GM12878 (cell line): ENCODE measurements at regions not wholly inside any gene's neighbourhood (a gene's known extent, or its start where the extent isn't known, plus 50 kb on each side); places are given as distances from the start of the nearest gene placed in this dataset.

Source experiments
- ATAC-seq: fragments of 200-7000 bp; cut with Tn5 transposase; 3 replicates; pipeline ENCODE4 v1.9.1; 2020; ENCODE audit warnings: mild to moderate bottlenecking, moderate library complexity
- BruUV-seq: library from RNA; stranded (reverse); fragments of 400-500 nt; replicated peaks from 2 replicates; lab custom pipeline; 2021; lab: Mats Ljungman, UMichigan
- CTCF ChIA-PET: fragments of 300-600 bp; sonication (Branson Sonifier 250); formaldehyde crosslinking; extraction: SDS; loops from one replicate; lab custom pipeline; 2021; ENCODE audit warnings: inconsistent platforms; lab: Yijun Ruan, JAX
- POLR2A ChIA-PET: fragments of 350-600 bp; formaldehyde crosslinking; extraction: SDS; loops from one replicate; lab custom pipeline; 2021; ENCODE audit warnings: inconsistent platforms; lab: Charles Lee
- RAD21 ChIA-PET: fragments of 300-600 bp; sonication (Branson Sonifier 250); formaldehyde crosslinking; loops from one replicate; lab custom pipeline; 2023; ENCODE audit warnings: antibody characterized with exemption; ENCODE audit not compliant: unreplicated experiment; lab: Charles Lee
- SMC1A ChIA-PET: fragments of 300-600 bp; sonication (Branson Sonifier 250); formaldehyde crosslinking; loops from one replicate; lab custom pipeline; 2023; ENCODE audit not compliant: unreplicated experiment, uncharacterized antibody; lab: Charles Lee
- DNase-seq: peaks from one replicate; pipeline ENCODE4 v3.0.0-alpha.2; 2011; ENCODE audit warnings: low read depth, low spot score
- FAIRE-seq: peaks from 3 replicates; lab custom pipeline; 2011; peaks lifted over from hg19 to GRCh38; lab: Jason Lieb, UNC
- H2AFZ ChIP-seq: 2 replicates; pipeline ENCODE4 v1.6.0; 2011; ENCODE audit warnings: low read depth, low read length, control low read depth; ENCODE audit not compliant: control insufficient read depth
- H3K27ac ChIP-seq: 2 replicates; pipeline ENCODE4 v1.5.1; 2011; ENCODE audit warnings: control low read depth; ENCODE audit not compliant: control insufficient read depth, insufficient read depth
- H3K27me3 ChIP-seq, 2 experiments: replicated peaks in 1 of 2; 2 replicates each; pipeline versions ENCODE4 v1.6.0 to v1.6.1; 2011; ENCODE audit warnings: low read length in 1 of 2; ENCODE audit not compliant: control insufficient read depth in 2 of 2, insufficient read depth in 2 of 2
- H3K36me3 ChIP-seq, 2 experiments: 2 replicates each; pipeline ENCODE4 v1.5.1; 2011; ENCODE audit warnings: low read length in 1 of 2; ENCODE audit not compliant: control insufficient read depth in 2 of 2, insufficient read depth in 2 of 2
- H3K4me1 ChIP-seq: 2 replicates; pipeline ENCODE4 v1.6.1; 2011; ENCODE audit warnings: mild to moderate bottlenecking, low read length, moderate library complexity, mixed read lengths; ENCODE audit not compliant: control insufficient read depth, insufficient read depth
- H3K4me2 ChIP-seq: 2 replicates; pipeline ENCODE4 v1.6.0; 2011; ENCODE audit warnings: control low read depth; ENCODE audit not compliant: control insufficient read depth, insufficient read depth
- H3K4me3 ChIP-seq: fragments of 200-600 bp; sonication (generic); 2 replicates; pipeline ENCODE4 v1.5.1; 2016
- H3K79me2 ChIP-seq: 2 replicates; pipeline ENCODE4 v1.6.0; 2011; ENCODE audit warnings: low read length; ENCODE audit not compliant: control insufficient read depth, insufficient read depth
- H3K9ac ChIP-seq: 2 replicates; pipeline ENCODE4 v1.8.0; 2011; ENCODE audit warnings: low read length, control low read depth, mixed read lengths; ENCODE audit not compliant: control insufficient read depth, insufficient read depth
- H3K9me3 ChIP-seq: replicated peaks from 3 replicates; pipeline ENCODE4 v1.5.1; 2011; ENCODE audit warnings: mild to moderate bottlenecking, low read length; ENCODE audit not compliant: control insufficient read depth, insufficient read depth
- H4K20me1 ChIP-seq: 2 replicates; pipeline ENCODE4 v1.6.0; 2011; ENCODE audit not compliant: control insufficient read depth, insufficient read depth
- ATF7 ChIP-seq: fragments of 450-650 bp; IDR thresholded peaks from 2 replicates; pipeline ENCODE4 v1.6.1; 2016; ENCODE audit warnings: low read depth, mild to moderate bottlenecking
- BMI1 ChIP-seq: fragments of 450-650 bp; IDR thresholded peaks from 2 replicates; pipeline ENCODE4 v1.6.1; 2016; ENCODE audit warnings: mild to moderate bottlenecking, moderate library complexity, borderline replicate concordance
- CREM ChIP-seq: IDR thresholded peaks from 2 replicates; pipeline ENCODE4 v1.6.1; 2014; ENCODE audit warnings: antibody characterized with exemption, low read depth
- EED ChIP-seq: sonication (generic); IDR thresholded peaks from 2 replicates; pipeline ENCODE4 v1.6.1; 2016; ENCODE audit warnings: antibody characterized with exemption, low read depth
- FOS ChIP-seq: IDR thresholded peaks from 3 replicates; pipeline ENCODE4 v1.6.1; 2011; ENCODE audit warnings: borderline replicate concordance; ENCODE audit not compliant: insufficient read length; ENCODE audit errors: extremely low read depth
- LARP7 ChIP-seq: fragments of 450-650 bp; IDR thresholded peaks from 2 replicates; pipeline ENCODE4 v1.6.1; 2017; ENCODE audit warnings: mild to moderate bottlenecking
- NFIC ChIP-seq: IDR thresholded peaks from 2 replicates; pipeline ENCODE4 v1.6.1; 2012; ENCODE audit warnings: low read depth, mild to moderate bottlenecking, inconsistent platforms, low read length, moderate library complexity
- NR2C2 ChIP-seq: IDR thresholded peaks from 2 replicates; pipeline ENCODE4 v1.6.1; 2011; ENCODE audit warnings: borderline replicate concordance, low read depth; ENCODE audit not compliant: control insufficient read depth, insufficient read length
- PML ChIP-seq: IDR thresholded peaks from 2 replicates; pipeline ENCODE4 v1.6.1; 2012; ENCODE audit warnings: low read length, inconsistent platforms
- POLR2AphosphoS2 ChIP-seq: IDR thresholded peaks from 2 replicates; pipeline ENCODE4 v1.6.1; 2011; ENCODE audit warnings: low read depth, mild to moderate bottlenecking, low read length, improper control_type of control experiment, moderate library complexity
- RFX5 ChIP-seq: IDR thresholded peaks from 2 replicates; pipeline ENCODE4 v1.6.1; 2011; ENCODE audit warnings: low read depth, low read length, improper control_type of control experiment
- RUNX3 ChIP-seq: IDR thresholded peaks from 2 replicates; pipeline ENCODE4 v1.6.1; 2012; ENCODE audit warnings: low read length, inconsistent platforms
- SMARCA5 ChIP-seq: fragments of 450-650 bp; IDR thresholded peaks from 2 replicates; pipeline ENCODE4 v1.6.1; 2017; ENCODE audit warnings: mild to moderate bottlenecking
- SRF ChIP-seq, 2 experiments: IDR thresholded peaks; 2 replicates each; pipeline ENCODE4 v1.6.1; 2011; ENCODE audit warnings: low read depth in 2 of 2, low read length in 2 of 2, mild to moderate bottlenecking in 1 of 2, moderate library complexity in 1 of 2
- TAF1 ChIP-seq: IDR thresholded peaks from 2 replicates; pipeline ENCODE4 v1.6.1; 2011; ENCODE audit warnings: mild to moderate bottlenecking, low read depth, low read length, borderline replicate concordance
- TARDBP ChIP-seq: IDR thresholded peaks from 2 replicates; pipeline ENCODE4 v1.6.1; 2016; ENCODE audit warnings: borderline replicate concordance
- TBL1XR1 ChIP-seq: IDR thresholded peaks from 2 replicates; pipeline ENCODE4 v1.6.1; 2012; ENCODE audit warnings: low read depth, low read length, improper control_type of control experiment
- USF1 ChIP-seq: IDR thresholded peaks from 2 replicates; pipeline ENCODE4 v1.6.1; 2011; ENCODE audit warnings: borderline replicate concordance, low read depth, mild to moderate bottlenecking, moderate library complexity, mixed read lengths, low read length; ENCODE audit not compliant: insufficient read depth; ENCODE audit errors: extremely low read length
- YY1 ChIP-seq: IDR thresholded peaks from 2 replicates; pipeline ENCODE4 v1.6.1; 2011; ENCODE audit warnings: low read depth, mild to moderate bottlenecking, low read length
- ZNF274 ChIP-seq: IDR thresholded peaks from one replicate; pipeline ENCODE4 v1.8.0; 2011; ENCODE audit not compliant: insufficient read length, insufficient read depth
- WGBS: methylation state at CpG from one replicate; pipeline ENCODE4 v1.1.6; 2016; ENCODE audit warnings: low lambda C conversion rate; ENCODE audit not compliant: insufficient replicate concordance, insufficient coverage; ENCODE audit errors: missing lambda C conversion rate; 5-methylcytosine and 5-hydroxymethylcytosine counted together
- in situ Hi-C: fragments of 300-500 bp; cut with MboI; formaldehyde crosslinking; loops from 9 replicates; pipeline ENCODE4 v1.14.3; 2018; ENCODE audit warnings: mixed read lengths
- intact Hi-C: fragments of 100-400 bp; cut with micrococcal nuclease; formaldehyde crosslinking; loops from one replicate; pipeline ENCODE4 v1.14.2; 2022; ENCODE audit not compliant: unreplicated experiment

DNA sequence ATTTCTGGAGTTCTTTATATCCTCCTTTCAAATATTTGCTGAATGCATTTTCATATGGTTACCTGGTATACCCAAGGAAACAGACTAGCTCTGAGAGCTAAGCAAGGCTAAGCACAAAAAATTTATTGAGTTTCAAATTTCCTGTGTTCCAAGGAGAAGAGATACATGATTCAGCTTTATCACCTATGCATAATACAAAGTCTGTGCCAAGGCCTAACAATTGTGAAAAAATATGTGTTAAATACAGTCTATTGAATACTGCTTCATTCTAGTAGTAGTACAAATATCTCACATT, 103.7 kb upstream of the LGR5 start:
- in situ Hi-C loops = no loop called here
- SMC1A ChIA-PET = no interaction called here

GRCh38 chr12:71335151-71335962, 104.2 kb upstream of the LGR5 start:
- ChIA-PET CTCF (no interaction called here), POLR2A (no interaction called here), SMC1A (interaction anchor here (0.9 kb wide), 1 partner anchor 13 kb away, joined by 4 read pairs; no protein-coding TSS in a partner anchor), RAD21 (no interaction called here)
- no peak for FAIRE-seq
- 52% methylated on average over 4 of the region's 4 CpGs for WGBS
- Histone ChIP-seq H3K36me3 (no peaks in the 10 kb centered on the region), H3K4me1 (no peaks in the 10 kb centered on the region), H3K9ac (no peak overlapping the region), H3K79me2 (no peaks in the 10 kb centered on the region), H3K4me3 (no peak overlapping the region), H2AFZ (no peak overlapping the region), H3K27ac (no peak overlapping the region), H3K4me2 (no peak overlapping the region), H3K27me3 (no peaks in the 10 kb centered on the region), H4K20me1 (no peaks in the 10 kb centered on the region), H3K9me3 (no peaks in the 10 kb centered on the region)
- no peak for DNase-seq
- ATAC-seq = no peak
- BruUV-seq = no TSS peak
- intact Hi-C loops = no loop called here
- in situ Hi-C loops = no loop called here
- TF ChIP-seq TARDBP (no peak), ZNF274 (no peak), FOS (no peak), EED (no peak), CREM (no peak), SRF (IDR thresholded peaks at IDR 0.05; ENCODE audit: low read depth in 2 of 2, low read length in 2 of 2) (no peak), YY1 (no peak), SMARCA5 (no peak), RFX5 (no peak)

More for the DNA sequence above, 103.7 kb upstream of the LGR5 start:
- Histone ChIP-seq H3K36me3 (no peaks in the 10 kb centered on the region), H3K4me2 (no peak overlapping the region), H2AFZ (no peak overlapping the region), H3K4me3 (no peak overlapping the region), H3K27ac (no peak overlapping the region), H3K27me3 (no peaks in the 10 kb centered on the region), H3K79me2 (no peaks in the 10 kb centered on the region), H3K4me1 (no peaks in the 10 kb centered on the region), H3K9me3 (no peaks in the 10 kb centered on the region), H3K9ac (no peak overlapping the region), H4K20me1 (no peaks in the 10 kb centered on the region)
- RAD21 ChIA-PET = no interaction called here
- TF ChIP-seq ATF7 = no peak
- TF ChIP-seq TBL1XR1 = no peak
- TF ChIP-seq NR2C2 = no peak
- no peak for TF ChIP-seq RFX5
- no peak for TF ChIP-seq ZNF274
- no peak for TF ChIP-seq LARP7
- no peak for TF ChIP-seq PML
- no peak for TF ChIP-seq RUNX3
- TF ChIP-seq TAF1 = no peak
- TF ChIP-seq NFIC = no peak
- TF ChIP-seq POLR2AphosphoS2 = no peak
- TF ChIP-seq USF1 = no peak
- TF ChIP-seq BMI1 = no peak
- intact Hi-C loops = no loop called here
- BruUV-seq = no TSS peak
- ATAC-seq (no peak), DNase-seq (no peak), FAIRE-seq (no peak)
- CTCF ChIA-PET = no interaction called here
- POLR2A ChIA-PET = no interaction called here
